HuH-7 (cell line): ENCODE measurements at regions not wholly inside any gene's neighbourhood (a gene's known extent, or its start where the extent isn't known, plus 50 kb on each side); places are given as distances from the start of the nearest gene placed in this dataset.
A peak's percentile ranks its signal among the peaks of the same experiment; 100 is the strongest.

Source experiments
- DNase-seq: peaks from one replicate; pipeline ENCODE4 v3.0.0; 2011; ENCODE audit warnings: low spot score

GRCh38 chr21:43302769-43303168 lies 124.2 kb downstream of the SIK1 start:
- DNase-seq: no peak

GRCh38 chr21:43302062-43302700 lies 124.8 kb downstream of the SIK1 start:
- no peak for DNase-seq

- DNase-seq: no peak
Observed at GRCh38 chr21:43301409-43302061, 125.4 kb downstream of the SIK1 start.

GRCh38 chr21:43300496-43301408 lies 126.2 kb downstream of the SIK1 start:
- no peak for DNase-seq

GRCh38 chr21:43299441-43300277 lies 127.3 kb downstream of the SIK1 start:
- peak; percentile 58 for DNase-seq

- no peak for DNase-seq
Observed at GRCh38 chr21:43298546-43299440, 128.1 kb downstream of the SIK1 start.

GRCh38 chr21:43297989-43298388 lies 128.9 kb downstream of the SIK1 start:
- DNase-seq: no peak

GRCh38 chr21:43297391-43297981 lies 128.7 kb downstream of the CRYAA start:
- no peak for DNase-seq

GRCh38 chr21:43295066-43295958 lies 126.5 kb downstream of the CRYAA start:
- no peak for DNase-seq

GRCh38 chr21:43294194-43294902 lies 125.5 kb downstream of the CRYAA start:
- no peak for DNase-seq

GRCh38 chr21:43292866-43293142 lies 124.0 kb downstream of the CRYAA start:
- DNase-seq: no peak

- no peak for DNase-seq
Observed at GRCh38 chr21:43292041-43292865, 123.4 kb downstream of the CRYAA start.

- no peak for DNase-seq
Observed at GRCh38 chr21:43291347-43291950, 122.6 kb downstream of the CRYAA start.

- DNase-seq: no peak
Observed at GRCh38 chr21:43290421-43291346, 121.9 kb downstream of the CRYAA start.

GRCh38 chr21:43289966-43290365 lies 121.2 kb downstream of the CRYAA start:
- DNase-seq: no peak

GRCh38 chr21:43289442-43289841 lies 120.6 kb downstream of the CRYAA start:
- DNase-seq: no peak
